T-helper 17 cell (primary cell): ENCODE measurements at regions not wholly inside any gene's neighbourhood (a gene's known extent, or its start where the extent isn't known, plus 50 kb on each side); places are given as distances from the start of the nearest gene placed in this dataset.
A peak's percentile ranks its signal among the peaks of the same experiment; 100 is the strongest.

Experiments
- ATAC-seq: fragments of 150-1000 bp; cut with Tn5 transposase; 2 replicates; pipeline ENCODE4 v1.10.0; 2021; ENCODE audit warnings: mild to moderate bottlenecking, moderate library complexity
- DNase-seq, 3 donors: peaks; one replicate each; pipeline versions ENCODE4 v3.0.0 to v3.0.0-alpha.2; 2020 to 2021
- H3K9me3 ChIP-seq: one replicate; pipeline ENCODE4 v1.7.0; 2013; ENCODE audit warnings: low read length, mild to moderate bottlenecking; ENCODE audit not compliant: control insufficient read depth, poor library complexity, severe bottlenecking
- H3K27ac Mint-ChIP-seq: one replicate; pipeline ENCODE4 v1.8.0; 2022; ENCODE audit warnings: mild to moderate bottlenecking, moderate library complexity, mixed read lengths
- H3K27me3 Mint-ChIP-seq: one replicate; pipeline ENCODE4 v1.8.0; 2022; ENCODE audit warnings: mixed read lengths
- H3K36me3 Mint-ChIP-seq: one replicate; pipeline ENCODE4 v1.8.0; 2022; ENCODE audit warnings: low read depth, mixed read lengths
- H3K4me1 Mint-ChIP-seq: one replicate; pipeline ENCODE4 v1.8.0; 2022; ENCODE audit warnings: mild to moderate bottlenecking, mixed read lengths
- H3K4me3 Mint-ChIP-seq: one replicate; pipeline ENCODE4 v1.8.0; 2022; ENCODE audit warnings: mild to moderate bottlenecking, moderate library complexity, mixed read lengths

GRCh38 chr10:78456649-78457400, 423.2 kb downstream of the RPS24 start:
- H3K9me3 ChIP-seq, result no peaks in the 10 kb centered on the region
- Mint-ChIP-seq H3K4me1 (no peaks in the 10 kb centered on the region), H3K36me3 (no peaks in the 10 kb centered on the region), H3K27ac (no peak overlapping the region), H3K27me3 (peaks cover 44% of the 10 kb centered on the region), H3K4me3 (no peak overlapping the region)
- DNase-seq (no peak), ATAC-seq (no peak)

DNA sequence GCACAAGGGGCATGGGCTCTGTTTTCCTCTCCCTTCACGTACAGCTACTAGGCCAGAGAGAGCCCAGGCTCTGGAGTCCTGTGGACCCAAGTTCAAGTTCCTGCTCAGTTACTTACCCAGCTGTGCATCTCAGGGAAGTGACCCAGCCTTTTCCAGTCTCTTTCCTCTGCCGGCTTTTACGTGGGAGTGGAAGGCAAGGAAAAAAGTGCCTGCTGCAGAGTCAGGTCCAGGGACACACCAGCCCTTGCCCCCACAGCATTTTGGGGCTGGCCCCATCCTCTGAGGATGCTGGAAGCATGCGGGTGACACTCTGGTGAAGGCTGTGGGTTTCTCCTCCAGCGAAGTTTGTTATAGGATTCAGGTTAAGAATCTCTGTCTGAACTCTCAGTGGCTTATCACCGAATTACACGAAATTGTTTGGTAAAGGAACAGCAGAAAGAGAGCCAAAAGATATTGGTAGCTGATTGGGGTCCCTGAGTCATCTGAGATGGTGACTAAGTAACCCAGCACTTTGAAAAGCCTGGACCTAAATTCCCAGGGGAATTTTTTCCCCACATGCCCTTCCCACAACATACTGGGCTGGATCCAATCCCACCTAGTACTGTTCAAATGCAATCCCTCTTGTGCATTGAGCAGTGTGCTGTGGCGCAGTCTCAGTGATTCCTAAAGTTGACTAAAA, 424.3 kb downstream of the RPS24 start:
- DNase-seq (no peak), ATAC-seq (no peak)
- H3K4me3 Mint-ChIP-seq, result no peak overlapping the region
- H3K9me3 ChIP-seq, result no peaks in the 10 kb centered on the region
- peaks cover 2% of the 10 kb centered on the region for H3K4me1 Mint-ChIP-seq
- no peaks in the 10 kb centered on the region for H3K36me3 Mint-ChIP-seq
- no peak overlapping the region for H3K27ac Mint-ChIP-seq
- peaks cover 54% of the 10 kb centered on the region for H3K27me3 Mint-ChIP-seq

DNA sequence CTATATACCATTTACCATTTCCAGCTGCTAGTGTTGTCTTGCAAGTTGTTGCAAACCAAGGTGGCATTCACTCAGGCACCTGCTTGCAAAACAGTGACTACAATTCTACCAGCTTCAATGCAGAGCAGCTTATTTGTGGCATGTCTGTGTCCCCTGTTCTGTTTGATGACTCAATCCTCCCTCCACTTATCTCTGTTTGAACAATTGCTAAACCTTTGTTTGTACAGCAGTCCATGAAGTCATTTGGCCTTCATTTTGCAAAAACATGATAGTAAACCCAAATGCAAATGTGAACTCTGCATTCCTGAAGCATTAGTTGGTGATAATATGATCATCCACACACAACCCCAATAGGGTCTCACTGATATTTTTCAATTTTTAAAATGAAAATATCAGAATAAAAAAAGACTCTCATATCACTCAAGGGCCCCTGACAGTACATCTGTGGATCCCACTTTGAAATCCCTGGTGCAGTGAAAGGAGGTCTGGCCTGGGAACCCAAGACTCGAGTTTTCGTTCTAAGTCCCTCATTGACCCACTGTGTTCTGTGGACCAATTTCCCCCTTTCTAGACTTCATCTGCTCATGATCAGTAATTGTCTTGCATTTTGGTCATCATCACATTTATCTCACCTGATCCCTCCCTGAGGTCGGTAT, 425.4 kb downstream of the RPS24 start:
- no peaks in the 10 kb centered on the region for H3K36me3 Mint-ChIP-seq
- DNase-seq (no peak), ATAC-seq (no peak)
- peaks cover 55% of the 10 kb centered on the region for H3K27me3 Mint-ChIP-seq
- no peak overlapping the region for H3K27ac Mint-ChIP-seq
- H3K9me3 ChIP-seq, result no peaks in the 10 kb centered on the region
- H3K4me1 Mint-ChIP-seq, result peaks cover 2% of the 10 kb centered on the region
- H3K4me3 Mint-ChIP-seq, result no peak overlapping the region

DNA sequence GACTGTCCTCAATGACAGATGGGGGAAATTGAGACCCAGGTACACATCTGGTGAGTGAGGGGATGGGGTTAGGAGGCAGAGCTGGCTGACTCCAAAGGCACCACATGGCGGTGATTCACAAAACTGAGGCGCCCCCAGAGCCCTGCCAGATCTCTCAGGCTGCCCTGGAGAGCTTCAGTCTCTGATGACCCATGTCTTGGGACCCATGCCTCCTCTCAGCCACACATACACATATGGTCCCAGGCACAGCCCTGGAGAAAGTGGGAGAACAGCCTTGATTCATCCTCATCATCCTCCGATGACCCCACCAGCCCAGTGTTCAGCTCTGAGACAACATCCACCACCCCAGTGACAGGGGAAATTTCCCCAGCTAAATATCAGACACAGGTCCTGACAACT, 426.0 kb downstream of the RPS24 start:
- Mint-ChIP-seq H3K4me1 (peaks cover 4% of the 10 kb centered on the region), H3K36me3 (no peaks in the 10 kb centered on the region), H3K27ac (no peak overlapping the region), H3K4me3 (no peak overlapping the region), H3K27me3 (peaks cover 55% of the 10 kb centered on the region)
- no peak for DNase-seq
- no peaks in the 10 kb centered on the region for H3K9me3 ChIP-seq
- no peak for ATAC-seq

- no peak overlapping the region for H3K4me3 Mint-ChIP-seq
- DNase-seq (no peak), ATAC-seq (no peak)
- no peaks in the 10 kb centered on the region for H3K36me3 Mint-ChIP-seq
- H3K27ac Mint-ChIP-seq, result no peak overlapping the region
- peaks cover 53% of the 10 kb centered on the region for H3K27me3 Mint-ChIP-seq
- no peaks in the 10 kb centered on the region for H3K9me3 ChIP-seq
- H3K4me1 Mint-ChIP-seq, result peaks cover 6% of the 10 kb centered on the region
These were observed 426.5 kb downstream of the RPS24 start for GRCh38 chr10:78460204-78460603.

- H3K27ac Mint-ChIP-seq, result no peak overlapping the region
- ATAC-seq (no peak), DNase-seq (no peak)
- H3K27me3 Mint-ChIP-seq, result peaks cover 45% of the 10 kb centered on the region
- no peaks in the 10 kb centered on the region for H3K9me3 ChIP-seq
- H3K36me3 Mint-ChIP-seq, result no peaks in the 10 kb centered on the region
- H3K4me1 Mint-ChIP-seq, result peaks cover 6% of the 10 kb centered on the region
- H3K4me3 Mint-ChIP-seq, result no peak overlapping the region
These were observed 427.7 kb downstream of the RPS24 start for GRCh38 chr10:78461333-78461732.

GRCh38 chr10:78462176-78462575, 428.5 kb downstream of the RPS24 start:
- no peaks in the 10 kb centered on the region for H3K9me3 ChIP-seq
- H3K36me3 Mint-ChIP-seq, result no peaks in the 10 kb centered on the region
- H3K27me3 Mint-ChIP-seq, result peaks cover 44% of the 10 kb centered on the region
- H3K4me1 Mint-ChIP-seq, result peaks cover 6% of the 10 kb centered on the region
- H3K27ac Mint-ChIP-seq, result no peak overlapping the region
- ATAC-seq (no peak), DNase-seq (no peak)
- H3K4me3 Mint-ChIP-seq, result no peak overlapping the region

DNA sequence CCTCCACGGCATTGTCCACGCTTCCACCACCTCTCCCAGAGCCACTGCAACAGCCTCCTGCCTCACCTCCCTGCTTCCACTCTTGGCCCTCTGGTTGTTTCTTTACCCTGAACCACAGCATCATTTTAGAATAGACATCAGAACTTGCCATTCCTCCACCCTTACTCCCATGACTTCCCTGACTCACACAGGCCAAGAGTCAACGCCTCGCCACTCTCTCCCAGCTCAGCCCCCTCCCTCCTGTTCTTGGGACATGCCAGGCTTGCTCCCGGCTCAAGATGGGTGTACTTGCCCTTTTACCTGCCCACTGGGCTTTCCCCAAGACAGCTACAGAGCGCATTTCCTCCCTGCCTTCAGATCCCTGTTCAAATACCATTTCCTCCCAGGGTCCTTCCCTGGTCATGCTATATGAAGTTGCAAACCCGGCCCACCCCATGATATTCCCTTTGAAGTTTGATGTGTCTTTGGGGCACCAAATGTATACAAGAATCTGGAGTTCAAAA, 429.1 kb downstream of the RPS24 start:
- no peaks in the 10 kb centered on the region for H3K9me3 ChIP-seq
- Mint-ChIP-seq H3K27me3 (peaks cover 44% of the 10 kb centered on the region), H3K4me1 (peaks cover 6% of the 10 kb centered on the region), H3K27ac (no peak overlapping the region), H3K36me3 (no peaks in the 10 kb centered on the region), H3K4me3 (peak overlapping the region; percentile 39)
- no peak for ATAC-seq
- no peak for DNase-seq

- peaks cover 44% of the 10 kb centered on the region for H3K27me3 Mint-ChIP-seq
- H3K9me3 ChIP-seq, result no peaks in the 10 kb centered on the region
- no peaks in the 10 kb centered on the region for H3K36me3 Mint-ChIP-seq
- no peak overlapping the region for H3K4me3 Mint-ChIP-seq
- no peak overlapping the region for H3K27ac Mint-ChIP-seq
- DNase-seq, result no peak
- ATAC-seq, result no peak
- H3K4me1 Mint-ChIP-seq, result peaks cover 6% of the 10 kb centered on the region
These were observed 430.6 kb downstream of the RPS24 start for GRCh38 chr10:78464118-78464855.

- H3K36me3 Mint-ChIP-seq, result no peaks in the 10 kb centered on the region
- H3K4me1 Mint-ChIP-seq, result peaks cover 6% of the 10 kb centered on the region
- no peak overlapping the region for H3K27ac Mint-ChIP-seq
- no peak for DNase-seq
- no peak for ATAC-seq
- H3K4me3 Mint-ChIP-seq, result no peak overlapping the region
- H3K27me3 Mint-ChIP-seq, result peaks cover 40% of the 10 kb centered on the region
- H3K9me3 ChIP-seq, result no peaks in the 10 kb centered on the region
These were observed 431.2 kb downstream of the RPS24 start for GRCh38 chr10:78464856-78465267.

- peaks cover 6% of the 10 kb centered on the region for H3K4me1 Mint-ChIP-seq
- no peak for ATAC-seq
- H3K27ac Mint-ChIP-seq, result no peak overlapping the region
These were observed 431.8 kb downstream of the RPS24 start for GRCh38 chr10:78465431-78465830.

DNA sequence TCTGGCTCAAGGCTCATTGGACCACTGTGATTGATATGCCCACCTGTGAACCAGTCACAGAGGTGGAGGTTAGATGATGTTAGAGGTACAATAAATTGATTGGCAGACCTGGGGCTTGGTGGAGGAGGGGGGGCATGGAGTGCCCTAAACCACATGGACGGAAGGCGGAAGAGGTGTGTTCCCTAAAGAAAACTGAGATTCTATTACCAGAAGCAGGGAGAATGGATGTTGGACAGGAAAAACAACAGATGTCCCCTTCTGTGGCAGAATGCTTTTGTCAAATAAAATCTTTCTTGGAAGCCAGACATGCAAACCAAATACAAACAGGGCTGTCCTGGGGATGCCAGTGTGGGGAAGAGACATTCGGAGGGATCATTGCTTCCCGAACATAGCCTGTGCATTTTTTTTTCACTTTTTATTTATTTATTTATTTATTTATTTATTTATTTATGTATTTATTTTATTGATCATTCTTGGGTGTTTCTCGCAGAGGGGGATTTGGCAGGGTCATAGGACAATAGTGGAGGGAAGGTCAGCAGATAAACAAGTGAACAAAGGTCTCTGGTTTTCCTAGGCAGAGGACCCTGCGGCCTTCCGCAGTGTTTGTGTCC, 433.9 kb downstream of the RPS24 start:
- no peak overlapping the region for H3K4me3 Mint-ChIP-seq
- peaks cover 7% of the 10 kb centered on the region for H3K4me1 Mint-ChIP-seq
- H3K27ac Mint-ChIP-seq, result no peak overlapping the region
- H3K9me3 ChIP-seq, result no peaks in the 10 kb centered on the region
- no peaks in the 10 kb centered on the region for H3K36me3 Mint-ChIP-seq
- peaks cover 20% of the 10 kb centered on the region for H3K27me3 Mint-ChIP-seq
- no peak for ATAC-seq
- no peak for DNase-seq

More at GRCh38 chr10:78465431-78465830, 431.8 kb downstream of the RPS24 start:
- no peaks in the 10 kb centered on the region for H3K36me3 Mint-ChIP-seq
- H3K4me3 Mint-ChIP-seq, result no peak overlapping the region
- H3K9me3 ChIP-seq, result no peaks in the 10 kb centered on the region
- H3K27me3 Mint-ChIP-seq, result peaks cover 39% of the 10 kb centered on the region
- no peak for DNase-seq
